Hepatocyte (in vitro differentiated cells): ENCODE measurements at regions not wholly inside any gene's neighbourhood (a gene's known extent, or its start where the extent isn't known, plus 50 kb on each side); places are given as distances from the start of the nearest gene placed in this dataset.

Experiments used
- DNase-seq: peaks from one replicate; pipeline ENCODE4 v3.0.0-alpha.2; 2016; ENCODE audit warnings: low spot score
- H2AFZ ChIP-seq: fragments of 200-600 bp; sonication (generic); 2 replicates; pipeline ENCODE4 v1.6.0; 2016; ENCODE audit warnings: antibody characterized with exemption, mild to moderate bottlenecking
- H3K27ac ChIP-seq: fragments of 200-600 bp; sonication (generic); 2 replicates; pipeline ENCODE4 v1.5.1; 2016; ENCODE audit warnings: mild to moderate bottlenecking
- H3K27me3 ChIP-seq: fragments of 200-600 bp; sonication (generic); 2 replicates; pipeline ENCODE4 v1.6.1; 2016
- H3K36me3 ChIP-seq: fragments of 200-600 bp; sonication (generic); replicated peaks from 2 replicates; pipeline ENCODE4 v1.5.1; 2016; ENCODE audit warnings: low read depth; ENCODE audit not compliant: insufficient read depth
- H3K4me1 ChIP-seq: fragments of 200-600 bp; sonication (generic); 2 replicates; pipeline ENCODE4 v1.5.1; 2016; ENCODE audit warnings: mild to moderate bottlenecking, moderate library complexity; ENCODE audit not compliant: insufficient read depth
- H3K4me2 ChIP-seq: fragments of 200-600 bp; sonication (generic); 2 replicates; pipeline ENCODE4 v1.6.0; 2016
- H3K4me3 ChIP-seq: fragments of 200-600 bp; sonication (generic); 2 replicates; pipeline ENCODE4 v1.5.1; 2016; ENCODE audit warnings: mild to moderate bottlenecking
- H3K79me2 ChIP-seq: fragments of 200-600 bp; sonication (generic); 2 replicates; pipeline ENCODE4 v1.6.0; 2017; ENCODE audit warnings: mild to moderate bottlenecking
- H3K9me2 ChIP-seq: fragments of 200-600 bp; sonication (generic); replicated peaks from 2 replicates; pipeline ENCODE4 v1.6.0; 2017; ENCODE audit warnings: mild to moderate bottlenecking; ENCODE audit not compliant: insufficient read depth
- H3K9me3 ChIP-seq: fragments of 200-600 bp; sonication (generic); 2 replicates; pipeline ENCODE4 v1.5.1; 2016; ENCODE audit warnings: low read depth, mild to moderate bottlenecking
- H4K20me1 ChIP-seq: fragments of 200-600 bp; sonication (generic); 2 replicates; pipeline ENCODE4 v1.6.0; 2016; ENCODE audit warnings: mild to moderate bottlenecking; ENCODE audit not compliant: insufficient read depth, poor library complexity, severe bottlenecking
- CTCF ChIP-seq: fragments of 200-600 bp; sonication (generic); IDR thresholded peaks from 2 replicates; pipeline ENCODE4 v1.5.1; 2016; ENCODE audit warnings: antibody characterized with exemption, mild to moderate bottlenecking; ENCODE audit not compliant: poor library complexity
- EZH2 ChIP-seq: fragments of 200-600 bp; sonication (generic); IDR thresholded peaks from 2 replicates; pipeline ENCODE4 v1.6.1; 2016; ENCODE audit warnings: antibody characterized with exemption, mild to moderate bottlenecking, borderline replicate concordance
- EZH2phosphoT487 ChIP-seq: fragments of 200-600 bp; sonication (generic); IDR thresholded peaks from one replicate; pipeline ENCODE4 v1.6.1; 2018; ENCODE audit warnings: antibody characterized with exemption, mild to moderate bottlenecking, low read depth, moderate library complexity; ENCODE audit not compliant: unreplicated experiment, severe bottlenecking
- WGBS: methylation state at CpG from one replicate; pipeline ENCODE4 v1.1.6; 2016; ENCODE audit warnings: low lambda C conversion rate; ENCODE audit errors: missing lambda C conversion rate; 5-methylcytosine and 5-hydroxymethylcytosine counted together

DNA sequence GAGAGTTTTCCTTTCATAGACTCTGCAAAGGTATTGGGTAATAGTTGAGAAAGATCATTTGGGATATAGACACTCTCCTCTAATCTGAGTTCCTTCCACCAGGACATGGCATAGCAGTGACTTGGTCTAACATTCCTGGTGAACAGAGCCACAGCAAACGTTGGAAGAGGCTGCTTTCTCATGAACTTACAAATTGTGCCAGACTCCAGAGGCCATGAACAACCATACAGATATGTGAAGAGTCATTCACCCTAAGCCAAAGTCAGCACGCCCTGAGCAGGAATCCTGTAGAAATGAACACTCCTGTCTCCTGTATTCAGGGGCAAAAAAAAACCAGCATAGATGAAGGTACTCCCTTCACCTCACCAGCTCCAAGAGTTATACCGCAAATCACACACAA, 152.8 kb downstream of the TMEM18 start:
- Histone ChIP-seq H3K4me1 (no peaks in the 10 kb centered on the region), H3K27me3 (no peaks in the 10 kb centered on the region), H3K36me3 (no peaks in the 10 kb centered on the region), H4K20me1 (no peaks in the 10 kb centered on the region), H3K4me2 (no peak overlapping the region), H3K79me2 (no peaks in the 10 kb centered on the region), H3K9me3 (no peaks in the 10 kb centered on the region), H2AFZ (no peak overlapping the region), H3K4me3 (no peak overlapping the region), H3K27ac (no peak overlapping the region), H3K9me2 (no peaks in the 10 kb centered on the region)
- 74% methylated on average over 3 of the region's 3 CpGs for WGBS
- TF ChIP-seq EZH2phosphoT487 = no peak
- no peak for TF ChIP-seq CTCF
- TF ChIP-seq EZH2 = no peak
- DNase-seq = no peak

GRCh38 chr2:523698-524270, 153.4 kb downstream of the TMEM18 start:
- H3K9me3 ChIP-seq = no peaks in the 10 kb centered on the region
- H3K27me3 ChIP-seq = no peaks in the 10 kb centered on the region
- no peaks in the 10 kb centered on the region for H3K4me1 ChIP-seq
- H3K79me2 ChIP-seq = no peaks in the 10 kb centered on the region
- TF ChIP-seq CTCF = no peak
- TF ChIP-seq EZH2 = no peak
- TF ChIP-seq EZH2phosphoT487 = no peak
- no peak overlapping the region for H3K4me3 ChIP-seq
- no peaks in the 10 kb centered on the region for H3K9me2 ChIP-seq
- H3K4me2 ChIP-seq = no peak overlapping the region
- no peaks in the 10 kb centered on the region for H4K20me1 ChIP-seq
- no peak overlapping the region for H2AFZ ChIP-seq
- no peak for DNase-seq
- WGBS = 78% methylated on average over 12 of the region's 12 CpGs
- H3K27ac ChIP-seq = no peak overlapping the region
- no peaks in the 10 kb centered on the region for H3K36me3 ChIP-seq

- Histone ChIP-seq H3K27me3 (no peaks in the 10 kb centered on the region), H3K9me2 (no peaks in the 10 kb centered on the region), H3K27ac (no peak overlapping the region), H3K4me1 (no peaks in the 10 kb centered on the region), H3K4me2 (no peak overlapping the region), H3K9me3 (no peaks in the 10 kb centered on the region), H3K36me3 (no peaks in the 10 kb centered on the region), H4K20me1 (no peaks in the 10 kb centered on the region), H3K4me3 (no peak overlapping the region), H2AFZ (no peak overlapping the region), H3K79me2 (no peaks in the 10 kb centered on the region)
- TF ChIP-seq EZH2 (no peak), EZH2phosphoT487 (no peak), CTCF (no peak)
- WGBS = 92% methylated on average over 9 of the region's 9 CpGs
- no peak for DNase-seq
Measured at GRCh38 chr2:522776-523175, 154.4 kb downstream of the TMEM18 start.
